CD4-positive, CD25-positive, alpha-beta regulatory T cell (primary cell): ENCODE measurements at regions not wholly inside any gene's neighbourhood (a gene's known extent, or its start where the extent isn't known, plus 50 kb on each side); places are given as distances from the start of the nearest gene placed in this dataset.

Experiments
- ATAC-seq, 2 donors: fragments of 150-1000 bp; cut with Tn5 transposase; one replicate each; pipeline ENCODE4 v1.10.0; 2021; ENCODE audit warnings: low read depth in 2 of 2, moderate number of reproducible peaks in 2 of 2, moderate library complexity in 1 of 2
- DNase-seq, 3 donors: peaks; one replicate each; pipeline versions ENCODE4 v3.0.0 to v3.0.0-alpha.2; 2012 to 2022; ENCODE audit warnings: mixed read lengths in 1 of 3
- H3K27ac ChIP-seq: one replicate; pipeline ENCODE4 v1.7.0; 2013; ENCODE audit warnings: mild to moderate bottlenecking, low read length; ENCODE audit not compliant: insufficient read depth, poor library complexity, severe bottlenecking
- H3K27me3 ChIP-seq: one replicate; pipeline ENCODE4 v1.7.0; 2013; ENCODE audit warnings: low read length; ENCODE audit not compliant: control insufficient read depth, insufficient read depth
- H3K36me3 ChIP-seq: one replicate; pipeline ENCODE4 v1.7.0; 2013; ENCODE audit warnings: mild to moderate bottlenecking, low read length, moderate library complexity; ENCODE audit not compliant: control insufficient read depth, insufficient read depth
- H3K4me1 ChIP-seq: 2 replicates; pipeline ENCODE4 v1.7.0; 2013; ENCODE audit warnings: mild to moderate bottlenecking, low read length; ENCODE audit not compliant: insufficient read depth, control insufficient read depth, poor library complexity, severe bottlenecking
- H3K4me3 ChIP-seq: one replicate; pipeline ENCODE4 v1.7.0; 2013; ENCODE audit warnings: low read depth, mild to moderate bottlenecking, low read length, moderate library complexity
- H3K9me3 ChIP-seq, 2 experiments: 1 replicate in 1 of 2; 2 replicates in 1 of 2; pipeline ENCODE4 v1.7.0; 2013; ENCODE audit warnings: low read length in 2 of 2, mild to moderate bottlenecking in 1 of 2, moderate library complexity in 1 of 2; ENCODE audit not compliant: control insufficient read depth in 2 of 2
- H3K27ac Mint-ChIP-seq, 3 donors: one replicate each; pipeline ENCODE4 v1.8.0; 2020 to 2022; ENCODE audit warnings: mild to moderate bottlenecking in 3 of 3, mixed read lengths in 3 of 3, moderate library complexity in 2 of 3
- H3K27me3 Mint-ChIP-seq: one replicate; pipeline ENCODE4 v1.8.0; 2022; ENCODE audit warnings: mild to moderate bottlenecking, mixed read lengths
- H3K36me3 Mint-ChIP-seq: one replicate; pipeline ENCODE4 v1.8.0; 2020; ENCODE audit warnings: mixed read lengths
- H3K4me1 Mint-ChIP-seq, 4 donors: one replicate each; pipeline ENCODE4 v1.8.0; 2020 to 2022; ENCODE audit warnings: mixed read lengths in 4 of 4, mild to moderate bottlenecking in 1 of 4
- H3K4me3 Mint-ChIP-seq, 4 donors: one replicate each; pipeline ENCODE4 v1.8.0; 2020 to 2022; ENCODE audit warnings: mild to moderate bottlenecking in 4 of 4, mixed read lengths in 4 of 4, moderate library complexity in 3 of 4
- H3K9me3 Mint-ChIP-seq, 7 donors: one replicate each; pipeline ENCODE4 v1.8.0; 2020 to 2022; ENCODE audit warnings: mixed read lengths in 7 of 7, mild to moderate bottlenecking in 3 of 7, moderate library complexity in 2 of 7

DNA sequence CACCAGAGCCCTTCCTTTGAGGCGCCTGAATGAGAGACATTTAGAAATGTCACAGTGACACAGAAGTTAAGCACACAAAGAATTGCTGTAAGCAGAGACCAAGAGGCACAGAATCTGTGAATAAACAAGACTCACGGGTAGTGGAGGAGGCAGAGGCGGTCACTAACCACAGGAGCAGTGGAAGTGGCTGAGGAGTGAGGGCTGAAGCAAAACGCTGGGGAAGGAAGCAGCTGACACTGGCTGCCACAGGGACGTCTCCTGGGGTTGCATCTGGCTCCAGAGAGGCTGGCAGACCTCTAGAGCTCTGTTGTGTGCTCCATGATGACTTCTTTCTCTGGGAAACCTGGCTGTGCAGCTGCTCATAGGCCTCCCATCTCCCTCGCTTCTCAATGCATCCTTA, 65.0 kb upstream of the SLC2A12 start:
- H3K4me1 Mint-ChIP-seq, result peaks cover 0 to 4% (median under 1%) of the 10 kb centered on the region in 4 donors
- no peak overlapping the region for H3K4me3 ChIP-seq
- no peaks in the 10 kb centered on the region for H3K4me1 ChIP-seq
- H3K27me3 ChIP-seq, result no peaks in the 10 kb centered on the region
- DNase-seq (no peak), ATAC-seq (no peak)
- H3K27ac Mint-ChIP-seq, result no peak overlapping the region
- no peaks in the 10 kb centered on the region for H3K36me3 ChIP-seq
- H3K36me3 Mint-ChIP-seq, result no peaks in the 10 kb centered on the region
- peaks cover 0 to 1% (median 0%) of the 10 kb centered on the region in 7 donors for H3K9me3 Mint-ChIP-seq
- H3K9me3 ChIP-seq, result no peaks in the 10 kb centered on the region
- no peak overlapping the region for H3K27ac ChIP-seq
- no peak overlapping the region for H3K4me3 Mint-ChIP-seq
- H3K27me3 Mint-ChIP-seq, result peaks cover 24% of the 10 kb centered on the region

DNA sequence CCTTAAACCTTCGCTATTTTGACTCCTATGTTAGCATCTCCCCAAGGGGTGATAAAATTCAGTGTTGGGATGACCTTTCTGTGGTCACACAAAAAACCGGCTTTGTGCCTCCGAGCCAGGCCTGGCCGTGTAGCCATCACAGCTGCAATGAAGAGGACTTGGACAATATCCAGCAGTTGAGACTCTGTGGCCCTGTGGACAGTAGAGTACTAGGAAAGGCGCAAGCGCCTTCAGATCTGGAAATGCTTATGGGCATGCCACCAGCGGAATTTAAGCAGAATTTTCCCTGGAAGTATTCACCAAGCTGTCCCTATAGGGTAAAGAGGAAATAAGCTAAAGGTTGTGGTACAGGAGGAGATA, 63.3 kb upstream of the SLC2A12 start:
- DNase-seq (no peak), ATAC-seq (no peak)
- Mint-ChIP-seq H3K4me1 (peaks cover 0 to 4% (median 2%) of the 10 kb centered on the region in 4 donors), H3K9me3 (peaks cover 0 to 1% (median 0%) of the 10 kb centered on the region in 7 donors), H3K27me3 (peaks cover 27% of the 10 kb centered on the region), H3K36me3 (no peaks in the 10 kb centered on the region), H3K27ac (no peak overlapping the region), H3K4me3 (no peak overlapping the region)
- H3K27me3 ChIP-seq, result no peaks in the 10 kb centered on the region
- no peak overlapping the region for H3K27ac ChIP-seq
- H3K36me3 ChIP-seq, result no peaks in the 10 kb centered on the region
- H3K9me3 ChIP-seq, result no peaks in the 10 kb centered on the region
- no peak overlapping the region for H3K4me3 ChIP-seq
- H3K4me1 ChIP-seq, result no peaks in the 10 kb centered on the region

- H3K36me3 Mint-ChIP-seq, result no peaks in the 10 kb centered on the region
- H3K27ac ChIP-seq, result no peak overlapping the region
- H3K4me3 ChIP-seq, result no peak overlapping the region
- DNase-seq (no peak), ATAC-seq (no peak)
- peaks cover 0 to 4% (median 2%) of the 10 kb centered on the region in 4 donors for H3K4me1 Mint-ChIP-seq
- no peak overlapping the region for H3K4me3 Mint-ChIP-seq
- H3K9me3 ChIP-seq, result no peaks in the 10 kb centered on the region
- no peaks in the 10 kb centered on the region for H3K4me1 ChIP-seq
- H3K9me3 Mint-ChIP-seq, result no peaks in the 10 kb centered on the region
- peaks cover 24% of the 10 kb centered on the region for H3K27me3 Mint-ChIP-seq
- no peaks in the 10 kb centered on the region for H3K27me3 ChIP-seq
- H3K36me3 ChIP-seq, result no peaks in the 10 kb centered on the region
- no peak overlapping the region for H3K27ac Mint-ChIP-seq
Observed at GRCh38 chr6:134114918-134115714, 62.7 kb upstream of the SLC2A12 start.

DNA sequence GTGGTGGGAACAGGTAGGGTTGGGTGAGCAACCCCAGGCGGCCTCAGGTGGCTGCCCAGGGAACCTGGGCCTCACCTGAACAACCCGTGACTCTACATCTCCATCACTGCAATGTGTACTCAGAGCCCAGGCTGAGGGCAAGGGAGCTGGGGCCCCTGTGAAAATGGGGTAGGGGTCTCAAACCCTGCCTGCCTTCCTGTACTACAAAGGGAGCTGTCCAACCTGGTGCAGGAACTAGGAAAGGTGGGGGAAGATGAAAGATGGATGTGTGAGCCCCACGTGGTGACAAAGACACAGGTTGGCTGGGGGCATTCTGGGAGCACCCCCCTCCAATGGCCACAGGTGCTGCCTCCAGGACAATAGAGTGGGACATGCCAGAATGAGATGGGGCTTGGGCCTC, 62.1 kb upstream of the SLC2A12 start:
- H3K4me3 ChIP-seq, result no peak overlapping the region
- Mint-ChIP-seq H3K27me3 (peaks cover 24% of the 10 kb centered on the region), H3K4me3 (no peak overlapping the region), H3K36me3 (no peaks in the 10 kb centered on the region), H3K9me3 (no peaks in the 10 kb centered on the region), H3K27ac (no peak overlapping the region), H3K4me1 (peaks cover 0 to 4% (median 2%) of the 10 kb centered on the region in 4 donors)
- H3K27ac ChIP-seq, result no peak overlapping the region
- H3K9me3 ChIP-seq, result no peaks in the 10 kb centered on the region
- DNase-seq (no peak), ATAC-seq (no peak)
- H3K4me1 ChIP-seq, result no peaks in the 10 kb centered on the region
- H3K27me3 ChIP-seq, result no peaks in the 10 kb centered on the region
- no peaks in the 10 kb centered on the region for H3K36me3 ChIP-seq

DNA sequence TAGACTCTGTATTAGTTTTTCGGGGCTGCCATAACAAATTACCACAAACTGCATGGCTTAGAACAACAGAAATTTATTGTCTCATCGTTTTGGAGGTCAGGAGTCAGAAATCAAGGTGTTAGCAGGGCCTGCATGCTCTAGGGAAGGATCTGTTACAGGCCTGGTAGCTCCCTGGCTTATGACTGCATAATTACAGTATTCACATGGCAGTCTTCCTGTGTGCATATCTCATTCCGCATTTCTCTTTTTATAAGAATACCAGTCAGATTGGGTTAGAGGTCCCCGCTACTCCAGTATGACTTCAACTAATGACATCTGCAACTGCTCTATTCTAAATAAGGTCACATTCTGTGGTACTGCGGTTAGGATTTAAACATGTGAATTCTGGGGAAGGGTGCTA, 59.3 kb upstream of the SLC2A12 start:
- Histone ChIP-seq H3K9me3 (no peaks in the 10 kb centered on the region), H3K36me3 (no peaks in the 10 kb centered on the region), H3K4me3 (no peak overlapping the region), H3K27me3 (no peaks in the 10 kb centered on the region), H3K27ac (no peak overlapping the region), H3K4me1 (no peaks in the 10 kb centered on the region)
- Mint-ChIP-seq H3K36me3 (no peaks in the 10 kb centered on the region), H3K27me3 (peaks cover 28% of the 10 kb centered on the region), H3K27ac (no peak overlapping the region), H3K4me1 (peaks cover 0 to 4% (median 2%) of the 10 kb centered on the region in 4 donors), H3K9me3 (no peaks in the 10 kb centered on the region), H3K4me3 (no peak overlapping the region)
- ATAC-seq (no peak), DNase-seq (no peak)

GRCh38 chr6:134111062-134111677, 58.7 kb upstream of the SLC2A12 start:
- DNase-seq, result peak; percentile 21 to 65 (median 53)
- H3K4me3 ChIP-seq, result no peak overlapping the region
- H3K36me3 ChIP-seq, result no peaks in the 10 kb centered on the region
- Mint-ChIP-seq H3K27ac (no peak overlapping the region), H3K9me3 (no peaks in the 10 kb centered on the region), H3K4me1 (peaks cover 0 to 4% (median 2%) of the 10 kb centered on the region in 4 donors), H3K36me3 (no peaks in the 10 kb centered on the region), H3K4me3 (no peak overlapping the region), H3K27me3 (peaks cover 29% of the 10 kb centered on the region)
- H3K9me3 ChIP-seq, result no peaks in the 10 kb centered on the region
- ATAC-seq, result peak; percentile 60 to 62
- no peak overlapping the region for H3K27ac ChIP-seq
- no peaks in the 10 kb centered on the region for H3K4me1 ChIP-seq
- no peaks in the 10 kb centered on the region for H3K27me3 ChIP-seq

DNA sequence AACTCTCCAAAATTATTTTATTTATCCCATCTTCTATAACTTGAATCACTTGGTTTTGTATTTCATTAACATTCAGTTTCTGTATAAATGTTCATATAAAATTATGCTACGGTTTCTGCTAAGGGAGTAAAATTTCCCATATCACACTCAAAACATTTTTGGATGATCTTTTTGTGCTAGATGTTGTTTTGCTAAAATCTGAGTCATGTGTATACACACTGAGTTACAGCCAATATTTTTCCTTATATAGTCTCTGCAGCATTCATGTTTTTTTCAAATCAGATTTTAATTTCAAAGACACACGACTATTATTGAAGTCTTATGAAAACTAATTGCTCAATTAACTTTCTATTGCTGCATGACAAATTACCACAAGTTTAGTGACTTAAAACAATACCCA, 54.3 kb upstream of the SLC2A12 start:
- Histone ChIP-seq H3K4me3 (no peak overlapping the region), H3K27ac (no peak overlapping the region), H3K36me3 (no peaks in the 10 kb centered on the region), H3K9me3 (no peaks in the 10 kb centered on the region), H3K27me3 (peaks cover 2% of the 10 kb centered on the region), H3K4me1 (no peaks in the 10 kb centered on the region)
- DNase-seq, result no peak
- Mint-ChIP-seq H3K9me3 (no peaks in the 10 kb centered on the region), H3K27me3 (peaks cover 20% of the 10 kb centered on the region), H3K4me1 (no peaks in the 10 kb centered on the region), H3K4me3 (no peak overlapping the region), H3K27ac (no peak overlapping the region), H3K36me3 (no peaks in the 10 kb centered on the region)
- ATAC-seq, result no peak

GRCh38 chr6:134105940-134106339, 53.5 kb upstream of the SLC2A12 start:
- Mint-ChIP-seq H3K9me3 (peaks cover 0 to 4% (median 0%) of the 10 kb centered on the region in 7 donors), H3K4me1 (no peaks in the 10 kb centered on the region), H3K4me3 (no peak overlapping the region), H3K27me3 (peaks cover 17% of the 10 kb centered on the region), H3K27ac (no peak overlapping the region), H3K36me3 (no peaks in the 10 kb centered on the region)
- Histone ChIP-seq H3K27ac (no peak overlapping the region), H3K36me3 (no peaks in the 10 kb centered on the region), H3K4me3 (no peak overlapping the region), H3K9me3 (peaks cover 0 to 3% of the 10 kb centered on the region in 2 experiments), H3K4me1 (no peaks in the 10 kb centered on the region), H3K27me3 (peaks cover 2% of the 10 kb centered on the region)
- ATAC-seq (no peak), DNase-seq (no peak)
